ENCODE measurements at regions not wholly inside any gene's neighbourhood (a gene's known extent, or its start where the extent isn't known, plus 50 kb on each side); places are given as distances from the start of the nearest gene placed in this dataset.

DNA sequence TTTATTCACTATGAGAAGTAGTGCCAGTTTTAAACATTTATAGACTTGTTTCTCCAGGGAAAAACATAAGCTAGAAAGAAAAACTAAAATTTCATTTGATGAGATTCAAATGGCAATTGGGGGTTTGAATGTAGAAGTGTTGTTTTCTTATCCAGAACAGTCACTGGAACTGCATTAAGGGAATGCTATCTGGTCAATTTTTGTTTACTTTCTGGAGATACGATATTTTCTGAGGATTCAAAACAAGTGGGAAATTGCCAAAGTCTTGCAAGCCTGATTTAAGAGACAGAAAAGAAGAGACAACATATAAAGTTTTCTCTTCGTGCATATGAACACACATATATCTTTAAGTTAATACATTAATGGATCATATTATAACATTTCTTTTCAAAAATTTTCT, 118.4 kb downstream of the NXNL2 start:
- TF ChIP-seq TAF1 (IDR thresholded peaks at IDR 0.05; ENCODE audit: borderline replicate concordance, low read depth, low read length): no peak
- TF ChIP-seq POLR2AphosphoS5 (IDR thresholded peaks at IDR 0.05; ENCODE audit: low read depth, low read length): no peak
